GM18517 (cell line): ENCODE measurements at regions not wholly inside any gene's neighbourhood (a gene's known extent, or its start where the extent isn't known, plus 50 kb on each side); places are given as distances from the start of the nearest gene placed in this dataset.
"Not testable (repeated sequence)": the region's sequence is repeated elsewhere in the genome, so short reads cannot be mapped to it uniquely, and the experiment has no call there.

Experiments
- ATAC-seq: cut with Tn5 transposase; IDR thresholded peaks from one replicate; pipeline ENCODE4 v1.9.1; 2021; ENCODE audit warnings: mild to moderate bottlenecking, moderate library complexity; ENCODE audit not compliant: unreplicated experiment

GRCh38 chr2:184049566-184049965, 548.8 kb upstream of the ZNF804A start:
- ATAC-seq: no peak

GRCh38 chr2:184053326-184053725, 545.0 kb upstream of the ZNF804A start:
- no peak for ATAC-seq

GRCh38 chr2:184054419-184054818, 543.9 kb upstream of the ZNF804A start:
- not testable (repeated sequence) for ATAC-seq

GRCh38 chr2:184057910-184058309, 540.4 kb upstream of the ZNF804A start:
- ATAC-seq: no peak

GRCh38 chr2:184060268-184060667, 538.1 kb upstream of the ZNF804A start:
- ATAC-seq: not testable (repeated sequence)

GRCh38 chr2:184067502-184067901, 530.8 kb upstream of the ZNF804A start:
- ATAC-seq: no peak

- no peak for ATAC-seq
Measured at GRCh38 chr2:184072470-184072869, 525.9 kb upstream of the ZNF804A start.

- no peak for ATAC-seq
Measured at GRCh38 chr2:184078496-184078895, 519.8 kb upstream of the ZNF804A start.

- no peak for ATAC-seq
Measured at GRCh38 chr2:184091456-184091855, 506.9 kb upstream of the ZNF804A start.

GRCh38 chr2:184113696-184114403, 484.5 kb upstream of the ZNF804A start:
- ATAC-seq: peak; percentile 67

- peak; percentile 42 for ATAC-seq
Measured at GRCh38 chr2:184114439-184114838, 483.9 kb upstream of the ZNF804A start.

- no peak for ATAC-seq
Measured at GRCh38 chr2:184119989-184120800, 478.1 kb upstream of the ZNF804A start.

- no peak for ATAC-seq
Measured at GRCh38 chr2:184125867-184126266, 472.5 kb upstream of the ZNF804A start.

GRCh38 chr2:184129073-184129472, 469.3 kb upstream of the ZNF804A start:
- ATAC-seq: no peak

GRCh38 chr2:184137955-184138354, 460.4 kb upstream of the ZNF804A start:
- no peak for ATAC-seq

- no peak for ATAC-seq
Measured at GRCh38 chr2:184141866-184142265, 456.5 kb upstream of the ZNF804A start.

- ATAC-seq: no peak
Measured at GRCh38 chr2:184154438-184154837, 443.9 kb upstream of the ZNF804A start.

- ATAC-seq: no peak
Measured at GRCh38 chr2:184155791-184156190, 442.5 kb upstream of the ZNF804A start.

GRCh38 chr2:184157141-184157540, 441.2 kb upstream of the ZNF804A start:
- ATAC-seq: no peak

GRCh38 chr2:184162426-184162825, 435.9 kb upstream of the ZNF804A start:
- ATAC-seq: no peak

GRCh38 chr2:184168823-184169222, 429.5 kb upstream of the ZNF804A start:
- ATAC-seq: not testable (repeated sequence)

- no peak for ATAC-seq
Measured at GRCh38 chr2:184169366-184169765, 429.0 kb upstream of the ZNF804A start.
